Activated CD4-positive, alpha-beta memory T cell treated with anti-CD3 and anti-CD28 coated beads, Interleukin-2, amount 10 ng/mL, durations not matched to agents 7 days and 5 days (primary cell): ENCODE measurements at regions not wholly inside any gene's neighbourhood (a gene's known extent, or its start where the extent isn't known, plus 50 kb on each side); places are given as distances from the start of the nearest gene placed in this dataset.
"Not testable (repeated sequence)": the region's sequence is repeated elsewhere in the genome, so short reads cannot be mapped to it uniquely, and the experiment has no call there.

Experiments used
- CTCF ChIA-PET: fragments of 350-600 bp; sonication (Branson Sonifier 250); formaldehyde crosslinking; loops from one replicate; lab custom pipeline; 2021; ENCODE audit warnings: antibody characterized with exemption, inconsistent platforms; lab: Charles Lee
- POLR2A ChIA-PET: fragments of 350-600 bp; sonication (Branson Sonifier 250); formaldehyde crosslinking; loops from one replicate; lab custom pipeline; 2021; ENCODE audit warnings: antibody characterized with exemption; lab: Charles Lee
- DNase-seq: peaks from one replicate; pipeline ENCODE4 v3.0.0-alpha.2; 2020
- H3K27ac Mint-ChIP-seq: one replicate; pipeline ENCODE4 v1.8.0; 2021; ENCODE audit warnings: mild to moderate bottlenecking, mixed read lengths
- H3K27me3 Mint-ChIP-seq: one replicate; pipeline ENCODE4 v1.8.0; 2021; ENCODE audit warnings: mixed read lengths
- H3K36me3 Mint-ChIP-seq: one replicate; pipeline ENCODE4 v1.8.0; 2021; ENCODE audit warnings: low read depth, mixed read lengths
- H3K4me1 Mint-ChIP-seq: one replicate; pipeline ENCODE4 v1.8.0; 2021; ENCODE audit warnings: mixed read lengths
- H3K4me3 Mint-ChIP-seq: one replicate; pipeline ENCODE4 v1.8.0; 2021; ENCODE audit warnings: mild to moderate bottlenecking, mixed read lengths
- H3K9me3 Mint-ChIP-seq: one replicate; pipeline ENCODE4 v1.8.0; 2021; ENCODE audit warnings: mixed read lengths

- Mint-ChIP-seq H3K4me1 (no peaks in the 10 kb centered on the region), H3K27ac (no peak overlapping the region), H3K4me3 (no peak overlapping the region), H3K36me3 (no peaks in the 10 kb centered on the region), H3K27me3 (no peaks in the 10 kb centered on the region), H3K9me3 (no peaks in the 10 kb centered on the region)
- DNase-seq, result no peak
- CTCF ChIA-PET, result no interaction called here
- POLR2A ChIA-PET, result no interaction called here
These were observed 458.6 kb upstream of the ATXN8OS start for GRCh38 chr13:69649063-69649392.

- no peak for DNase-seq
- ChIA-PET CTCF (no interaction called here), POLR2A (no interaction called here)
- H3K9me3 Mint-ChIP-seq, result no peaks in the 10 kb centered on the region
- no peak overlapping the region for H3K4me3 Mint-ChIP-seq
- no peaks in the 10 kb centered on the region for H3K4me1 Mint-ChIP-seq
- H3K27ac Mint-ChIP-seq, result no peak overlapping the region
- H3K36me3 Mint-ChIP-seq, result no peaks in the 10 kb centered on the region
- H3K27me3 Mint-ChIP-seq, result no peaks in the 10 kb centered on the region
These were observed 459.1 kb upstream of the ATXN8OS start for GRCh38 chr13:69648340-69649062.

GRCh38 chr13:69644447-69644846 is 463.2 kb upstream of the ATXN8OS start:
- Mint-ChIP-seq H3K4me1 (no peaks in the 10 kb centered on the region), H3K9me3 (no peaks in the 10 kb centered on the region), H3K27me3 (no peaks in the 10 kb centered on the region), H3K27ac (no peak overlapping the region), H3K4me3 (no peak overlapping the region), H3K36me3 (no peaks in the 10 kb centered on the region)
- DNase-seq, result no peak
- POLR2A ChIA-PET, result no interaction called here
- CTCF ChIA-PET, result no interaction called here

GRCh38 chr13:69641773-69642172 is 465.9 kb upstream of the ATXN8OS start:
- H3K27me3 Mint-ChIP-seq, result no peaks in the 10 kb centered on the region
- no peak for DNase-seq
- H3K36me3 Mint-ChIP-seq, result no peaks in the 10 kb centered on the region
- no peak overlapping the region for H3K4me3 Mint-ChIP-seq
- H3K27ac Mint-ChIP-seq, result no peak overlapping the region
- H3K4me1 Mint-ChIP-seq, result no peaks in the 10 kb centered on the region
- POLR2A ChIA-PET, result no interaction called here
- H3K9me3 Mint-ChIP-seq, result peaks cover 5% of the 10 kb centered on the region
- CTCF ChIA-PET, result no interaction called here

- H3K27me3 Mint-ChIP-seq, result no peaks in the 10 kb centered on the region
- H3K4me3 Mint-ChIP-seq, result no peak overlapping the region
- H3K27ac Mint-ChIP-seq, result no peak overlapping the region
- H3K4me1 Mint-ChIP-seq, result no peaks in the 10 kb centered on the region
- no peaks in the 10 kb centered on the region for H3K36me3 Mint-ChIP-seq
- DNase-seq, result no peak
- POLR2A ChIA-PET, result no interaction called here
- no peaks in the 10 kb centered on the region for H3K9me3 Mint-ChIP-seq
- CTCF ChIA-PET, result no interaction called here
These were observed 474.6 kb upstream of the ATXN8OS start for GRCh38 chr13:69633044-69633443.

GRCh38 chr13:69623973-69624372 is 483.7 kb upstream of the ATXN8OS start:
- no peaks in the 10 kb centered on the region for H3K36me3 Mint-ChIP-seq
- DNase-seq, result no peak
- no peaks in the 10 kb centered on the region for H3K4me1 Mint-ChIP-seq
- no peaks in the 10 kb centered on the region for H3K27me3 Mint-ChIP-seq
- ChIA-PET POLR2A (no interaction called here), CTCF (no interaction called here)
- peaks cover 5% of the 10 kb centered on the region for H3K9me3 Mint-ChIP-seq
- no peak overlapping the region for H3K4me3 Mint-ChIP-seq
- H3K27ac Mint-ChIP-seq, result no peak overlapping the region

- Mint-ChIP-seq H3K4me1 (no peaks in the 10 kb centered on the region), H3K36me3 (no peaks in the 10 kb centered on the region), H3K27ac (no peak overlapping the region), H3K4me3 (no peak overlapping the region), H3K9me3 (peaks cover 2% of the 10 kb centered on the region), H3K27me3 (no peaks in the 10 kb centered on the region)
- ChIA-PET POLR2A (no interaction called here), CTCF (no interaction called here)
- DNase-seq, result no peak
These were observed 488.0 kb upstream of the ATXN8OS start for GRCh38 chr13:69619651-69620050.

- no peaks in the 10 kb centered on the region for H3K36me3 Mint-ChIP-seq
- ChIA-PET POLR2A (no interaction called here), CTCF (no interaction called here)
- H3K27me3 Mint-ChIP-seq, result no peaks in the 10 kb centered on the region
- peaks cover 5% of the 10 kb centered on the region for H3K9me3 Mint-ChIP-seq
- no peaks in the 10 kb centered on the region for H3K4me1 Mint-ChIP-seq
- no peak overlapping the region for H3K4me3 Mint-ChIP-seq
- no peak overlapping the region for H3K27ac Mint-ChIP-seq
- no peak for DNase-seq
These were observed 488.8 kb upstream of the ATXN8OS start for GRCh38 chr13:69618838-69619237.

GRCh38 chr13:69618393-69618792 is 489.2 kb upstream of the ATXN8OS start:
- ChIA-PET POLR2A (no interaction called here), CTCF (no interaction called here)
- no peaks in the 10 kb centered on the region for H3K27me3 Mint-ChIP-seq
- H3K27ac Mint-ChIP-seq, result no peak overlapping the region
- no peak for DNase-seq
- peaks cover 5% of the 10 kb centered on the region for H3K9me3 Mint-ChIP-seq
- H3K4me3 Mint-ChIP-seq, result no peak overlapping the region
- no peaks in the 10 kb centered on the region for H3K4me1 Mint-ChIP-seq
- no peaks in the 10 kb centered on the region for H3K36me3 Mint-ChIP-seq

- POLR2A ChIA-PET, result no interaction called here
- peaks cover 5% of the 10 kb centered on the region for H3K9me3 Mint-ChIP-seq
These were observed 490.0 kb upstream of the ATXN8OS start for GRCh38 chr13:69617587-69617986.

GRCh38 chr13:69616396-69616795 is 491.2 kb upstream of the ATXN8OS start:
- Mint-ChIP-seq H3K27me3 (no peaks in the 10 kb centered on the region), H3K27ac (no peak overlapping the region), H3K4me3 (no peak overlapping the region), H3K36me3 (no peaks in the 10 kb centered on the region), H3K4me1 (no peaks in the 10 kb centered on the region), H3K9me3 (peaks cover 5% of the 10 kb centered on the region)
- DNase-seq, result no peak
- CTCF ChIA-PET, result no interaction called here
- POLR2A ChIA-PET, result no interaction called here

More at GRCh38 chr13:69617587-69617986, 490.0 kb upstream of the ATXN8OS start:
- H3K27me3 Mint-ChIP-seq, result no peaks in the 10 kb centered on the region
- DNase-seq, result no peak
- H3K4me3 Mint-ChIP-seq, result no peak overlapping the region
- H3K27ac Mint-ChIP-seq, result no peak overlapping the region
- no peaks in the 10 kb centered on the region for H3K4me1 Mint-ChIP-seq
- no peaks in the 10 kb centered on the region for H3K36me3 Mint-ChIP-seq
- CTCF ChIA-PET, result no interaction called here

GRCh38 chr13:69615055-69615454 is 492.6 kb upstream of the ATXN8OS start:
- H3K9me3 Mint-ChIP-seq, DNase-seq, H3K27me3 Mint-ChIP-seq, H3K36me3 Mint-ChIP-seq, H3K27ac Mint-ChIP-seq, CTCF ChIA-PET, H3K4me3 Mint-ChIP-seq, H3K4me1 Mint-ChIP-seq, POLR2A ChIA-PET: not testable (repeated sequence)

- Mint-ChIP-seq H3K27me3 (no peaks in the 10 kb centered on the region), H3K4me3 (no peak overlapping the region), H3K27ac (no peak overlapping the region), H3K4me1 (no peaks in the 10 kb centered on the region), H3K9me3 (peaks cover 8% of the 10 kb centered on the region), H3K36me3 (no peaks in the 10 kb centered on the region)
- CTCF ChIA-PET, result no interaction called here
- POLR2A ChIA-PET, result no interaction called here
- no peak for DNase-seq
These were observed 502.9 kb upstream of the ATXN8OS start for GRCh38 chr13:69604698-69605097.

GRCh38 chr13:69603144-69603853 is 504.3 kb upstream of the ATXN8OS start:
- H3K27me3 Mint-ChIP-seq, result no peaks in the 10 kb centered on the region
- no peak overlapping the region for H3K27ac Mint-ChIP-seq
- ChIA-PET CTCF (no interaction called here), POLR2A (no interaction called here)
- no peaks in the 10 kb centered on the region for H3K36me3 Mint-ChIP-seq
- no peak for DNase-seq
- no peak overlapping the region for H3K4me3 Mint-ChIP-seq
- no peaks in the 10 kb centered on the region for H3K4me1 Mint-ChIP-seq
- H3K9me3 Mint-ChIP-seq, result peaks cover 8% of the 10 kb centered on the region
